CD14-positive monocyte (primary cell): ENCODE measurements at regions not wholly inside any gene's neighbourhood (a gene's known extent, or its start where the extent isn't known, plus 50 kb on each side); places are given as distances from the start of the nearest gene placed in this dataset.

Experiments used
- DNase-seq, 3 donors: peaks; one replicate each; pipeline ENCODE4 v3.0.0-alpha.2; 2011 to 2022
- H2AFZ ChIP-seq: 2 replicates; pipeline ENCODE4 v1.6.0; 2012; ENCODE audit warnings: mild to moderate bottlenecking, low read depth, low read length, inconsistent platforms; ENCODE audit not compliant: insufficient read depth, poor library complexity, severe bottlenecking
- H3K27ac ChIP-seq, 2 donors: 1 replicate in 1 of 2; 2 replicates in 1 of 2; pipeline ENCODE4 v1.5.1; 2012 to 2013; ENCODE audit warnings: low read length in 2 of 2, control low read depth in 1 of 2, inconsistent platforms in 1 of 2, low read depth in 1 of 2, mild to moderate bottlenecking in 1 of 2
- H3K27me3 ChIP-seq, 2 donors: one replicate each; pipeline versions ENCODE4 v1.6.0 to v1.6.1; 2011 to 2013; ENCODE audit warnings: low read length in 2 of 2; ENCODE audit not compliant: control insufficient read depth in 2 of 2, insufficient read depth in 2 of 2
- H3K36me3 ChIP-seq, 2 donors: replicated peaks in 1 of 2; 1 replicate in 1 of 2; 2 replicates in 1 of 2; pipeline versions ENCODE4 v1.5.1 to v1.6.1; 2012 to 2013; ENCODE audit warnings: low read length in 2 of 2, control low read depth in 1 of 2, inconsistent platforms in 1 of 2, mild to moderate bottlenecking in 1 of 2; ENCODE audit not compliant: insufficient read depth in 2 of 2, control insufficient read depth in 1 of 2
- H3K4me1 ChIP-seq, 2 donors: 1 replicate in 1 of 2; 2 replicates in 1 of 2; pipeline versions ENCODE4 v1.5.1 to v1.6.1; 2012 to 2013; ENCODE audit warnings: low read length in 2 of 2, control low read depth in 1 of 2, inconsistent platforms in 1 of 2, mild to moderate bottlenecking in 1 of 2, moderate library complexity in 1 of 2; ENCODE audit not compliant: insufficient read depth in 2 of 2, control insufficient read depth in 1 of 2
- H3K4me2 ChIP-seq: replicated peaks from 2 replicates; pipeline ENCODE3; 2012; ENCODE audit warnings: low read length, moderate library complexity, mild to moderate bottlenecking; ENCODE audit not compliant: poor library complexity, severe bottlenecking; ENCODE audit errors: extremely low read depth
- H3K4me3 ChIP-seq, 3 experiments: fragments of 200-600 bp in 1 of 3; sonication (generic) in 1 of 3; replicated peaks in 1 of 3; 1 replicate in 2 of 3; 2 replicates in 1 of 3; pipeline ENCODE4 v1.5.1; 2011 to 2013; ENCODE audit warnings: low read length in 3 of 3, mild to moderate bottlenecking in 3 of 3, control low read depth in 2 of 3, low read depth in 2 of 3, inconsistent platforms in 1 of 3, moderate library complexity in 1 of 3
- H3K79me2 ChIP-seq: 2 replicates; pipeline ENCODE4 v1.6.0; 2012; ENCODE audit warnings: mild to moderate bottlenecking, control low read depth, inconsistent platforms, low read length, moderate library complexity; ENCODE audit not compliant: insufficient read depth
- H3K9ac ChIP-seq: 2 replicates; pipeline ENCODE4 v1.6.0; 2017; ENCODE audit warnings: low read length, mild to moderate bottlenecking; ENCODE audit not compliant: insufficient read depth, poor library complexity, severe bottlenecking
- H3K9me3 ChIP-seq, 2 donors: replicated peaks in 1 of 2; 1 replicate in 1 of 2; 2 replicates in 1 of 2; pipeline versions ENCODE4 v1.5.1 to v1.6.1; 2012 to 2013; ENCODE audit warnings: low read length in 2 of 2, control low read depth in 1 of 2; ENCODE audit not compliant: control insufficient read depth in 1 of 2, insufficient read depth in 1 of 2
- H4K20me1 ChIP-seq: 2 replicates; pipeline ENCODE4 v1.6.0; 2012; ENCODE audit warnings: mild to moderate bottlenecking, low read length, control low read depth, moderate library complexity; ENCODE audit not compliant: insufficient read depth
- H3K27ac Mint-ChIP-seq, 7 donors: one replicate each; pipeline ENCODE4 v1.8.0; 2020; ENCODE audit warnings: mild to moderate bottlenecking in 7 of 7, mixed read lengths in 7 of 7, moderate library complexity in 6 of 7, inconsistent platforms in 2 of 7
- H3K27me3 Mint-ChIP-seq, 3 donors: one replicate each; pipeline ENCODE4 v1.8.0; 2021 to 2022; ENCODE audit warnings: low read depth in 3 of 3, mild to moderate bottlenecking in 3 of 3, mixed read lengths in 3 of 3, moderate library complexity in 3 of 3, inconsistent platforms in 1 of 3
- H3K36me3 Mint-ChIP-seq, 2 donors: one replicate each; pipeline ENCODE4 v1.8.0; 2020; ENCODE audit warnings: mixed read lengths in 2 of 2, inconsistent platforms in 1 of 2, mild to moderate bottlenecking in 1 of 2
- H3K4me1 Mint-ChIP-seq: one replicate; pipeline ENCODE4 v1.8.0; 2020; ENCODE audit warnings: mild to moderate bottlenecking, mixed read lengths
- H3K4me3 Mint-ChIP-seq, 2 donors: one replicate each; pipeline ENCODE4 v1.8.0; 2020; ENCODE audit warnings: mild to moderate bottlenecking in 2 of 2, mixed read lengths in 2 of 2, moderate library complexity in 1 of 2
- H3K9me3 Mint-ChIP-seq, 7 donors: one replicate each; pipeline ENCODE4 v1.8.0; 2020 to 2022; ENCODE audit warnings: mixed read lengths in 7 of 7, mild to moderate bottlenecking in 6 of 7, moderate library complexity in 6 of 7, inconsistent platforms in 2 of 7
- CTCF ChIP-seq: fragments of 200-600 bp; IDR thresholded peaks from one replicate; pipeline ENCODE4 v1.8.0; 2022; ENCODE audit warnings: antibody characterized with exemption, mild to moderate bottlenecking
- WGBS: methylation state at CpG from one replicate; pipeline ENCODE4 v1.1.5; 2013; ENCODE audit warnings: missing lambda C conversion rate; ENCODE audit not compliant: insufficient coverage; 5-methylcytosine and 5-hydroxymethylcytosine counted together
- intact Hi-C, 2 donors: fragments of 100-400 bp; cut with micrococcal nuclease; formaldehyde crosslinking; loops; one replicate each; pipeline versions ENCODE4 v1.15.0 to v1.15.1; 2023

- Mint-ChIP-seq H3K4me1 (no peaks in the 10 kb centered on the region), H3K27ac (no peak overlapping the region), H3K9me3 (peaks cover 0 to 2% (median 0%) of the 10 kb centered on the region in 7 donors), H3K4me3 (no peak overlapping the region), H3K27me3 (no peaks in the 10 kb centered on the region), H3K36me3 (no peaks in the 10 kb centered on the region)
- H3K9ac ChIP-seq, result no peak overlapping the region
- intact Hi-C loops, result no loop called here
- no peaks in the 10 kb centered on the region for H3K36me3 ChIP-seq
- no peaks in the 10 kb centered on the region for H3K4me1 ChIP-seq
- H3K27me3 ChIP-seq, result no peaks in the 10 kb centered on the region
- no peaks in the 10 kb centered on the region for H3K9me3 ChIP-seq
- no peak for TF ChIP-seq CTCF
- no peak overlapping the region for H2AFZ ChIP-seq
- no peaks in the 10 kb centered on the region for H3K79me2 ChIP-seq
- WGBS, result no CpG with 5 or more reads among the region's 4 CpGs
- no peak for DNase-seq
- H3K4me2 ChIP-seq, result no peak overlapping the region
- H3K27ac ChIP-seq, result no peak overlapping the region
- no peaks in the 10 kb centered on the region for H4K20me1 ChIP-seq
- no peak overlapping the region for H3K4me3 ChIP-seq
These were observed 405.9 kb downstream of the CNTNAP4 start for GRCh38 chr16:76683051-76683450.

- H3K9me3 Mint-ChIP-seq, result peaks cover 0 to 6% (median 5%) of the 10 kb centered on the region in 7 donors
- peaks cover 0 to 1% (median 0%) of the 10 kb centered on the region in 3 donors for H3K27me3 Mint-ChIP-seq
- 100% methylated on average over 1 of the region's 2 CpGs for WGBS
These were observed 419.7 kb downstream of the CNTNAP4 start for GRCh38 chr16:76696876-76697275.

More at GRCh38 chr16:76696876-76697275, 419.7 kb downstream of the CNTNAP4 start:
- Histone ChIP-seq H3K4me2 (no peak overlapping the region), H3K27ac (no peak overlapping the region), H2AFZ (no peak overlapping the region), H3K79me2 (no peaks in the 10 kb centered on the region), H3K27me3 (no peaks in the 10 kb centered on the region), H4K20me1 (no peaks in the 10 kb centered on the region), H3K4me1 (no peaks in the 10 kb centered on the region), H3K9me3 (no peaks in the 10 kb centered on the region), H3K36me3 (no peaks in the 10 kb centered on the region), H3K9ac (no peak overlapping the region), H3K4me3 (no peak overlapping the region)
- H3K4me3 Mint-ChIP-seq, result no peak overlapping the region
- DNase-seq, result no peak
- H3K27ac Mint-ChIP-seq, result no peak overlapping the region
- intact Hi-C loops, result no loop called here
- no peak for TF ChIP-seq CTCF
- no peaks in the 10 kb centered on the region for H3K36me3 Mint-ChIP-seq
- no peaks in the 10 kb centered on the region for H3K4me1 Mint-ChIP-seq
